ENCODE measurements at regions not wholly inside any gene's neighbourhood (a gene's known extent, or its start where the extent isn't known, plus 50 kb on each side); places are given as distances from the start of the nearest gene placed in this dataset.
A peak's percentile ranks its signal among the peaks of the same experiment; 100 is the strongest.
"Not testable (repeated sequence)": the region's sequence is repeated elsewhere in the genome, so short reads cannot be mapped to it uniquely, and the experiment has no call there.

DNA sequence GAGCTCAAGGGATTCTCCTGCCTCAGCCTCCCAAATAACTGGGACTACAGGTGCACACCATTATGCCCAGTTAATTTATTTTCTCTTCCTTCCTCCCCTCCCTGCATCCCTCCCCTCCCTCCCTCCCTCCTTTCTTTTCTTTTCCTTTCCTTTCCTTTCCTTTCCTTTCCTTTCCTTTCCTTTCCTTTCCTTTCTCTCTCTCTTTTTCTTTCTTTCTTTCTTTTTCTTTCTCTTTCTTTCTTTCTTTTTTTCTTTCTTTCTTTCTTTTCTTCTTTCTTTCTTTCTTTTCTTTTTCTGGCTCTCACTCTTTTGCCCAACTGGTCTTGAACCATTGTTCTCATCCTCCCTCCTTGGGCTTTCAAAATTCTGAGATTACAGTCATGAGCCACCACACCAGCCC lies 873.0 kb upstream of the KLHL1 start:
- not testable (repeated sequence) for DNase-seq

- DNase-seq: no peak
Observed at GRCh38 chr13:70969321-70969720, 861.1 kb upstream of the KLHL1 start.

- no peak for DNase-seq
Observed at GRCh38 chr13:70967564-70967963, 859.3 kb upstream of the KLHL1 start.

- DNase-seq: no peak
Observed at GRCh38 chr13:70964874-70965273, 856.6 kb upstream of the KLHL1 start.

GRCh38 chr13:70964124-70964523 lies 855.9 kb upstream of the KLHL1 start:
- DNase-seq: peak in 1 of 2 experiments; percentile 3

- no peak for DNase-seq
Observed at GRCh38 chr13:70960841-70961443, 852.7 kb upstream of the KLHL1 start.

GRCh38 chr13:70959035-70959775 lies 851.0 kb upstream of the KLHL1 start:
- no peak for DNase-seq

DNA sequence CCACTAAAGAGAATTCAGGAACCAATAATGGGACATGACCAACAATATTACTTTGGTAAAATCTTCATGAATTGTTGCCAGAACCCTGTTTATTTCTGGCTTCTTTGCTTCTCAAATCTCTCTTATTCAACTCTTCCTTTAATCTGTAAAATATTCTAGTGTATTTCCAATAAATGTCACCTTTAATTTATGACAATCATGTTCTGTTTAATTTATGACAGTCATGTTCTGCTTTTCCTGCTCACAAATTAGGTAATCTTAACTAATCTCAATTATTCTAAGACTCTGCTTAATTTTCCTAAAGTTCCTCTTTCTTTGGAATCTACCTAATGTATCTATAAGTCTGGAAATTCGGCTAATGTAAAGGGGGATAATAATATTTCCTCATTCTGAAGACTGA lies 847.6 kb upstream of the KLHL1 start:
- no peak for DNase-seq

- no peak for DNase-seq
Observed at GRCh38 chr13:70950664-70951063, 842.4 kb upstream of the KLHL1 start.

DNA sequence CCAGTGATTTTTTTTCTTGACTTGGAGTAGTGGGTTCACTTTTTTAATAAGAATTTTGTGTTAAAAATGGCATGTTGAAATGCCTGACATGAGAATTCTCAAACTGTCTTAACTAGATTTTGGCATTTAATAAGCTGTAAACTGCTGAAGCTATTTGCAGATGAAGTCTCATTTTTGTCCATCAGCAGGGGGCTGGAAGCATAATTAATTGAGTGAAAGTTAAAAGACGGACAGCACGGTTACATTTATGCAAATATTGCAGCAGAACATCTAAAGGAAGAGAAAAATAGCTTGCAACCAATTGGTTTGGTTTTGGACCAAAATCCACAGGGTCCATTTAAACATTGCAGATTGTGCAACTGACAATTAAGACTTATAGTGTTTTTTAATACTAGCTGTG lies 837.3 kb upstream of the KLHL1 start:
- DNase-seq: no peak

DNA sequence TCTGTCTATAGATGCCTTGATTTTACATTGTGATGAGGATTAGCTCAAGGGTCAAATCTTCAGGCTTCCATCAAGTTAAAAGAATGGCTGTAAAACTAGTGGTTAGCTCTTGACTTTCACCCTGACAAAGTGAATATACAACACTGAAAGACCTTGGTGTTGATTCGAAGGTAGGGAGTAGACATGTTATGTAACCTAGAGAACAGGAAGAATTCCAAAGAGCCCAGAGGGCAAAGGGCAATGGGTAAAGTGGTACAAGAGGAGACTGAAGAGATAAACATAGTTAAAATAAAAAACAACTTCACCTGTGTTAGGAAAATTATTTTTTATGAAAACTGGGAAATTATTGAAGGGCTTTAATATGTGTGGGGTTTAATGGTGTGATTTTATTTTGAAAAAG lies 833.2 kb upstream of the KLHL1 start:
- no peak for DNase-seq

DNA sequence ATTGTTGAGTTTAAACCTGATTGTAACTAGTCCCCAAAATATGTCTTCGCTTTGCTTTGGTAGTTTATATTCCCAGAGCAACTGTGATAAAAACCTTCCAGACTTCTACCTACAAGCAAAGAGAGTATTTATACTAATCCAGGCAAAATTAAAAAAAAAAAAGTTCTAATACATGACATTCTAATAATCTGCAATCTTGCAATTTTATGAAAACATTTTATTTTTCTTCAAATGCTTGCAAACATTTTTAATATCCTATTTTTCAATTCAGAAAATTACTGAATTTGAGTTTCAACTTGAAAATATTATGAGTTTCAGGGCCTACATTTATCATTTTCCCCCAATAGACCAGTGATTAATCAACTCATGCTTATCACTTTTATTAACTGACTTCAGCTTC lies 830.2 kb upstream of the KLHL1 start:
- DNase-seq: no peak

DNA sequence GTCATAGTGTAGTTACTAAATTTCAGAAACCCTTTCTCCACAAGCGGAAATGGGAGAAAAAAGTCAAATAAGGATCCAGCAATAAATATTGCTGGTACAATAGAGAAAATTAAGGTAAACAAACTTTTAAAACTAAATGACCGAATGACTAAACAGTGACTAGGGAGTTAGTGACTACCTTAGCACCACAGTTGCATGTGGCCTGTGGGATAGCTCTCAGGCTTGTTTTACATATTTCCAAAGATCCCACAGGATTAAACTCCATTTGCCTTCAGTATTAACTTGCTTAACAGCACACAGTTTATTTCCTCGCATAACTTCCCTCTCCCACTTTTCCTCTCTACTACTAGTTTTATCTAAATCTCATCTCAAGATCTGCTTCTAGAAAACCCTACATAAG lies 824.3 kb upstream of the KLHL1 start:
- no peak for DNase-seq

- no peak for DNase-seq
Observed at GRCh38 chr13:70923863-70924752, 815.9 kb upstream of the KLHL1 start.

- DNase-seq: no peak
Observed at GRCh38 chr13:70911286-70911685, 803.0 kb upstream of the KLHL1 start.

DNA sequence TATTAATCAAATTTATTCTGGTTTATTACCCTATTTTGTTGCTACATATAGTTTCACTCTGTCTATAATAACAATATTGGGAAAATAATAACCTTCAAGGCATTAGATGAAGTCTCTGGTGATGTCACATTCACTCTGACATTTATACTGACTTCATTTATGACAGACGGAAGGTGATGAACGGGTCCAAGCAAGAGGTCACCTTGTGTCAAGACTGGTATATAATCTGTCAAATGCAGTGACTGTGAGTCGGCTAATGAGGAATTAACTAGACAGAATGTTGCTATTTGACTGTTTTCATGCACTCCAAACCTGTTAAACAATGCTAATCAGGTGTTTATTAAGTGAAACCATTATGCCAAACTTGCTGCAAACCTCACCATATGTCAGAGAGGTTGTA lies 800.5 kb upstream of the KLHL1 start:
- no peak for DNase-seq

DNA sequence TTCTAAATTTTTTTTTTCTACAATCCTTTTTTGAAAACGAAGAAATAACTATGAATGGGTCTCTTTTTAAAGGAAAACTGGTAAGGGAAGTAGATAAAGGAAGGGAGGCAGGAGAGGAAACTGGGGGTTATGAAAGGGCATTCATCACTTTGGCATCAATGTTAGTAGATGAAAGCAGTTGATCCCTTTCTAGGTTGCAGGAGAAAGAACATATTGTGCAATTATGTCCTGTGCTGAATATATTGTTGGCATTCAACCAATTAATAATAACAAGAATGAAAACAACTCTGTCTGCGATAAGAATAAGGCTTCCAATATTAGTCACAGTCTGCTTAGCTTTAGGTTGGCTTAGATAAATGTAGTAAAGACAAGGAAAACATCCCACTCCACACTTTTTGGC lies 796.8 kb upstream of the KLHL1 start:
- DNase-seq: no peak

- DNase-seq: no peak
Observed at GRCh38 chr13:70896136-70896535, 787.9 kb upstream of the KLHL1 start.

GRCh38 chr13:70895599-70895998 lies 787.3 kb upstream of the KLHL1 start:
- no peak for DNase-seq

GRCh38 chr13:70894258-70894657 lies 786.0 kb upstream of the KLHL1 start:
- DNase-seq: no peak

DNA sequence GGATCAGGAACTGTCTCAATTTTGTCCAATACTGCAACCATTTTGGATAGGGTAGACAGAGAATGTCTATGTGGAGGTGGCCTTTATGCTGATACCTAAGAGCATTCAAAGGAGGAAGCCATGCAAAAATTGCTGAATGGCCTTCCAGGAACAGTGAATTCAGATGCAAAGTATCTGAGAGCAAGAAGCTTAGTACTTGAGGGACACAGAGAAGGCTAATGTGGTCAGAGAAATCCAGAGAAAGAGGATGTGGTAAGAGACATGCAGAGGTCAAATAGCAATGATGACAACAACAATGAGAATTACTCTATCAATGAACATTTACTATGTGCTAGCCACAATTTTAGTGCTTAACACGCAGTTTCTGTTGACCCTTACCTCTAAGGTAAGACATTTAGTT lies 785.6 kb upstream of the KLHL1 start:
- no peak for DNase-seq

DNA sequence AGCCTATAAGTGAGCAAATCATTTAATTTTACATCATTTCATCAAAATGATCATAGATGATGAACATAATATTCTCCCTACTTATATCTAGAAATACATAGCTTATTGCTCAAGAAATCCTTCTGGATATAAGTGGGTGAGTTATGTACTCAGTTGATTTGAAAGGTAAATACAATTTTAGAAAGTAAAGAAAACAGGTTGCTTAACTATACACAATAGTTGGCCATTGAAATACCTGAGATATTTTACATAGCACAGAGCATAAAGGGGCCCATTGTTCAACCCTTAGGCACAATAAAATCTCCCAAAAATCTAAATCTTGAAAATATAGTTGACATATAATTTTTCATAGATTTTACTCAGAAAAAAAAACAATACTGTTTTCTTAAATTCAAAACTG lies 782.0 kb upstream of the KLHL1 start:
- DNase-seq: no peak

- DNase-seq: no peak
Observed at GRCh38 chr13:70889163-70889562, 780.9 kb upstream of the KLHL1 start.

DNA sequence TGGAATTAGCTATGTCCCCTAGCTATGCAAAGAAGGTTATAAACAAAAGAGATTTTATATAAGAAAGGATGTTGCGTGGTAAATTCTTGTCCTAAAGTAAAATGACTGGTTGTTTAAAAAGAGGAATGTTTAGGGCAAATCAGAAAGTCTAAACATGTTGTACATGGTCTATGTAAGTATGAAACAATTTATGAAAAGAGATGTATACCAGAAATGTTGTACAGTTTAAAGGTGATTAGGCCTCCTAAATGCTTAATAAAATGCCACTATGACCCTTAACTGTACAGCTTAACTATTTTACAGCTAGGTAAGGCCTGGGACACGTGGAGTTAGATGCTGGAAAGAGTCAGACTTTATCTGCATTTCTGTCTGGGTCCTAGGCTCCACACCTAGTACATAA lies 775.9 kb upstream of the KLHL1 start:
- no peak for DNase-seq

Measured in NCI-H1930 (cell line).